ENCODE measurements at regions not wholly inside any gene's neighbourhood (a gene's known extent, or its start where the extent isn't known, plus 50 kb on each side); places are given as distances from the start of the nearest gene placed in this dataset.
A peak's percentile ranks its signal among the peaks of the same experiment; 100 is the strongest.
"Not testable (repeated sequence)": the region's sequence is repeated elsewhere in the genome, so short reads cannot be mapped to it uniquely, and the experiment has no call there.

- no peak for FAIRE-seq
Measured at GRCh38 chr12:46990211-46990610, 89.2 kb upstream of the PCED1B start.

- FAIRE-seq: not testable (repeated sequence)
Measured at GRCh38 chr12:46992051-46992450, 87.4 kb upstream of the PCED1B start.

GRCh38 chr12:46998811-46999368, 80.5 kb upstream of the PCED1B start:
- no peak for FAIRE-seq

- no peak for FAIRE-seq
Measured at GRCh38 chr12:47004634-47005033, 74.8 kb upstream of the PCED1B start.

- no peak for FAIRE-seq
Measured at GRCh38 chr12:47007048-47007447, 72.4 kb upstream of the PCED1B start.

GRCh38 chr12:47012552-47012951, 66.9 kb upstream of the PCED1B start:
- no peak for FAIRE-seq

GRCh38 chr12:47014474-47014873, 64.9 kb upstream of the PCED1B start:
- no peak for FAIRE-seq

GRCh38 chr12:47015381-47015780, 64.0 kb upstream of the PCED1B start:
- no peak for FAIRE-seq

GRCh38 chr12:47017041-47017713, 62.2 kb upstream of the PCED1B start:
- no peak for FAIRE-seq

GRCh38 chr12:47017901-47018475, 61.4 kb upstream of the PCED1B start:
- FAIRE-seq: no peak

GRCh38 chr12:47020211-47020821, 59.1 kb upstream of the PCED1B start:
- FAIRE-seq: no peak

- peak; percentile 94 for FAIRE-seq
Measured at GRCh38 chr12:47021298-47021697, 58.1 kb upstream of the PCED1B start.

GRCh38 chr12:47022296-47022695, 57.1 kb upstream of the PCED1B start:
- peak; percentile 69 for FAIRE-seq

GRCh38 chr12:47023311-47023710, 56.1 kb upstream of the PCED1B start:
- FAIRE-seq: no peak

- no peak for FAIRE-seq
Measured at GRCh38 chr12:47023953-47024352, 55.5 kb upstream of the PCED1B start.

- no peak for FAIRE-seq
Measured at GRCh38 chr12:47024463-47024862, 55.0 kb upstream of the PCED1B start.

GRCh38 chr12:47025349-47025748, 54.1 kb upstream of the PCED1B start:
- FAIRE-seq: no peak

- no peak for FAIRE-seq
Measured at GRCh38 chr12:47025798-47026197, 53.6 kb upstream of the PCED1B start.

- FAIRE-seq: no peak
Measured at GRCh38 chr12:47026291-47026690, 53.1 kb upstream of the PCED1B start.
